Colonic mucosa (tissue), 4 donors: ENCODE measurements at regions not wholly inside any gene's neighbourhood (a gene's known extent, or its start where the extent isn't known, plus 50 kb on each side); places are given as distances from the start of the nearest gene placed in this dataset.

Experiments
- DNase-seq: peaks from one replicate; pipeline ENCODE4 v3.0.0-alpha.2; 2020
- H3K27ac ChIP-seq: fragments of 200-600 bp; one replicate; pipeline ENCODE4 v1.8.0; 2021
- H3K27me3 ChIP-seq: fragments of 200-600 bp; one replicate; pipeline ENCODE4 v1.8.0; 2021
- H3K36me3 ChIP-seq: fragments of 200-600 bp; one replicate; pipeline ENCODE4 v1.8.0; 2021
- H3K4me1 ChIP-seq: fragments of 200-600 bp; one replicate; pipeline ENCODE4 v1.8.0; 2021; ENCODE audit warnings: mild to moderate bottlenecking
- H3K4me3 ChIP-seq: fragments of 200-600 bp; one replicate; pipeline ENCODE4 v1.8.0; 2021
- H3K9ac ChIP-seq, 2 donors: one replicate each; pipeline ENCODE4 v1.7.0; 2013; ENCODE audit warnings: control low read depth in 2 of 2, low read depth in 2 of 2, low read length in 2 of 2
- H3K9me3 ChIP-seq: fragments of 200-600 bp; one replicate; pipeline ENCODE4 v1.8.0; 2021
- intact Hi-C: fragments of 100-400 bp; cut with DNase I; formaldehyde crosslinking; loops from one replicate; pipeline ENCODE4 v1.14.1; 2022
- TF ChIP-seq, protein P1 (sequence below): fragments of 200-600 bp; IDR thresholded peaks from one replicate; pipeline ENCODE4 v1.8.0; 2022; ENCODE audit warnings: antibody characterized with exemption, mild to moderate bottlenecking
- donor health status: healthy.
- donor health status: DM: no; HTN: no; CAD: no.
- donor health status: DM: no; HTN: no; CAD: no.

DNA sequence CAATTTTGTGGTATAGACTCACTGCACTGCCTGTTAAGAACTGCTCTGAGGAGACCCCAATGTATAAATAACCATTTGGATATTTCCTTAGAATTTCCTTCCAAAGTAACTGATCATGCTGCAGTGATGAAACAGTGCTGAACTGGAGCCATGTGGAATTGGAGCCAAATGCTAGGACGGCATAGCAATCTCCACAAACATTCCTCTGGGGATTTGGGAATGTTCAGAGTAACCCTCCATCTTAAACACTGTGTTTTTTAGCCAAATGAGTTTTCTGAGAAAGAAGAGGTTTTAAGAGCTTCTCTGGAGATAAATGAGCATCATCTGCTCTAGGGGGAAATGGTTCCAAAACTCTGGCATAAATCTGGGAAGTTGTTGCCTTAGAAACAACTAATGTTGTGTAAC, 98.2 kb downstream of the OLFM4 start:
- peak; percentile 30 for DNase-seq
- no peak overlapping the region for H3K4me3 ChIP-seq
- H3K36me3 ChIP-seq = no peaks in the 10 kb centered on the region
- TF ChIP-seq, protein P1, sequence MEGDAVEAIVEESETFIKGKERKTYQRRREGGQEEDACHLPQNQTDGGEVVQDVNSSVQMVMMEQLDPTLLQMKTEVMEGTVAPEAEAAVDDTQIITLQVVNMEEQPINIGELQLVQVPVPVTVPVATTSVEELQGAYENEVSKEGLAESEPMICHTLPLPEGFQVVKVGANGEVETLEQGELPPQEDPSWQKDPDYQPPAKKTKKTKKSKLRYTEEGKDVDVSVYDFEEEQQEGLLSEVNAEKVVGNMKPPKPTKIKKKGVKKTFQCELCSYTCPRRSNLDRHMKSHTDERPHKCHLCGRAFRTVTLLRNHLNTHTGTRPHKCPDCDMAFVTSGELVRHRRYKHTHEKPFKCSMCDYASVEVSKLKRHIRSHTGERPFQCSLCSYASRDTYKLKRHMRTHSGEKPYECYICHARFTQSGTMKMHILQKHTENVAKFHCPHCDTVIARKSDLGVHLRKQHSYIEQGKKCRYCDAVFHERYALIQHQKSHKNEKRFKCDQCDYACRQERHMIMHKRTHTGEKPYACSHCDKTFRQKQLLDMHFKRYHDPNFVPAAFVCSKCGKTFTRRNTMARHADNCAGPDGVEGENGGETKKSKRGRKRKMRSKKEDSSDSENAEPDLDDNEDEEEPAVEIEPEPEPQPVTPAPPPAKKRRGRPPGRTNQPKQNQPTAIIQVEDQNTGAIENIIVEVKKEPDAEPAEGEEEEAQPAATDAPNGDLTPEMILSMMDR = no peak
- no peak overlapping the region for H3K27ac ChIP-seq
- H3K9ac ChIP-seq = no peak overlapping the region
- H3K27me3 ChIP-seq = no peaks in the 10 kb centered on the region
- no peaks in the 10 kb centered on the region for H3K9me3 ChIP-seq
- no peaks in the 10 kb centered on the region for H3K4me1 ChIP-seq
- intact Hi-C loops = no loop called here

DNA sequence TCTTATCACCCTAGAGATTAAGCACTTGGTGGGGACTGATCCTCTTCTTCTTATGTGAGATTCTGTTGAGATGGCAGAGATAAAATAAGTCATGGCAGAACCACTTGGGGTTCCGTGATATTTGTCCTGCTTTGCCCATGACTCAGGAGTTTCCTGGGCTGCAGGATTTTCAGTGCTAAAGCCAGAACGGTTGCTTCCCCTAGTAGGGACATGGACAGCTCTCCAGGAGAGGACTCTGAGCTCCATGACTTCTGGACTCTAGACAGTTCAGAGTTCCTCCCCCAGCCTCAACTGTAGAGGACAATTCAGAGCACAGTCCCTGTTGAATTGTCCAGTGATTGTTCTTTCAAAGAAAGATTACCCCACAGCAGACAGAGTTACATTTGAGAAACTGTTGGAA, 98.8 kb downstream of the OLFM4 start:
- intact Hi-C loops = no loop called here
- TF ChIP-seq, protein P1 = no peak
- no peak overlapping the region for H3K4me3 ChIP-seq
- no peak for DNase-seq
- no peaks in the 10 kb centered on the region for H3K9me3 ChIP-seq
- no peaks in the 10 kb centered on the region for H3K4me1 ChIP-seq
- no peak overlapping the region for H3K9ac ChIP-seq
- H3K27ac ChIP-seq = no peak overlapping the region
- no peaks in the 10 kb centered on the region for H3K27me3 ChIP-seq
- H3K36me3 ChIP-seq = no peaks in the 10 kb centered on the region

- TF ChIP-seq, protein P1 = no peak
- no peak overlapping the region for H3K4me3 ChIP-seq
- H3K9me3 ChIP-seq = no peaks in the 10 kb centered on the region
- no peaks in the 10 kb centered on the region for H3K36me3 ChIP-seq
- no peaks in the 10 kb centered on the region for H3K27me3 ChIP-seq
- intact Hi-C loops = no loop called here
- no peaks in the 10 kb centered on the region for H3K4me1 ChIP-seq
- no peak overlapping the region for H3K9ac ChIP-seq
- no peak overlapping the region for H3K27ac ChIP-seq
- no peak for DNase-seq
These were observed 101.3 kb downstream of the OLFM4 start for GRCh38 chr13:53129864-53130393.

DNA sequence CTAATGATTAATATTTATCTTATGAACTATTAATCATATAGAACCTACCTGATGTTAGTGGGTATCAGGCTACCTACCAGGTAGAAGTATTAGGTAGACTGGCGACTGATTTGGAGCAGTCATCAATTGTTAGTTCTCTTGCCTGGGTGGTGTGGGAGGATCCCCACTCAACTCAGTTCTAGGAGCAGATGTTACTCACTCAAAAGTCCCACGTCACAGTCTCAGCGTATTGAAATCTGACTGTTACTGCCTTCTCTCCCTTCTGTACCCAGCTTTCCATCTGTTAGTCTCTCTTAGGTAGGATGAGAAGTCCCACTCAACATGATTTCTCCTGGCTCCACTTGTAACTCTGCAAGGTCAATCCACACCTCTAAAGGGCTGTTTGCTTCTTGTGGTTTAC, 102.7 kb downstream of the OLFM4 start:
- no peaks in the 10 kb centered on the region for H3K27me3 ChIP-seq
- H3K4me3 ChIP-seq = no peak overlapping the region
- H3K27ac ChIP-seq = no peak overlapping the region
- intact Hi-C loops = no loop called here
- DNase-seq = no peak
- H3K4me1 ChIP-seq = no peaks in the 10 kb centered on the region
- no peak overlapping the region for H3K9ac ChIP-seq
- H3K36me3 ChIP-seq = no peaks in the 10 kb centered on the region
- TF ChIP-seq, protein P1 = no peak
- no peaks in the 10 kb centered on the region for H3K9me3 ChIP-seq

DNA sequence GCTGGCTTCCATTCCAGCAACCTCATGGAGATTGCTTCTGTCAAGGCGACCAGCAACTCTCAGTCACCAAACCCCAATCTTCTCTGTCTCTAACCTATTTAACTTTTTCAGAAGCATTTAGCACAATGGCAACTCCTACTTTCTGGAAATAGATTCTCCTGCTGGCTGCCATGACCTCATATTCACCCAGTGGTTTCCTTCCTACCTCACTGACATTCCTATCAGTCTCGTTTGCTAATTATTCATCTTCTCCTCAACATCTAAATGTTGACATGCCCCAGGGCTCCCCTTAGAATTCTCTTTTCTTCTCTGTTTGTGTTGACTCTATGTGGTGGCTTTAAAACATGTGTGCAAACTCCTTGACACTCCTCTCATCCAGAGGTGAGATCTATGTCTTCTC, 106.7 kb downstream of the OLFM4 start:
- H3K4me1 ChIP-seq = no peaks in the 10 kb centered on the region
- H3K27me3 ChIP-seq = no peaks in the 10 kb centered on the region
- no peaks in the 10 kb centered on the region for H3K9me3 ChIP-seq
- no peaks in the 10 kb centered on the region for H3K36me3 ChIP-seq
- DNase-seq = no peak
- no peak overlapping the region for H3K27ac ChIP-seq
- H3K9ac ChIP-seq = no peak overlapping the region
- TF ChIP-seq, protein P1 = no peak
- no peak overlapping the region for H3K4me3 ChIP-seq
- intact Hi-C loops = no loop called here
